ENCODE measurements at regions not wholly inside any gene's neighbourhood (a gene's known extent, or its start where the extent isn't known, plus 50 kb on each side); places are given as distances from the start of the nearest gene placed in this dataset.

GRCh38 chr18:25592804-25593360, 240.9 kb upstream of the ZNF521 start:
- no peaks in the 10 kb centered on the region for H3K27me3 ChIP-seq
- H3K36me3 ChIP-seq: no peaks in the 10 kb centered on the region
- WGBS, 2 donors (ENCODE audit: low coverage in 1 of 2): 33 to 58% methylated on average over 2 of the region's 2 CpGs
- no peak overlapping the region for H3K27ac ChIP-seq
- no peak overlapping the region for H3K4me3 ChIP-seq
- no peak for TF ChIP-seq CTCF (IDR thresholded peaks at IDR 0.05)
- TF ChIP-seq EP300 (IDR thresholded peaks at IDR 0.05; ENCODE audit: low read depth): no peak
- no peak for TF ChIP-seq POLR2AphosphoS5 (IDR thresholded peaks at IDR 0.05)
- no peak for TF ChIP-seq POLR2A (IDR thresholded peaks at IDR 0.05)
- intact Hi-C loops (cut with DNase I; ENCODE audit: low total_unique reads): no loop called here
- in situ Hi-C loops (cut with MboI; ENCODE audit: low pct_ligation_motif_present in 1 of 4, low pct_unique_long_range_greater_than_20kb in 1 of 4, low sequenced_read_pairs in 3 of 4): no loop called here
- peaks cover 0 to 8% of the 10 kb centered on the region in 2 donors for H3K9me3 ChIP-seq
- DNase-seq: no peak
- no peaks in the 10 kb centered on the region for H3K4me1 ChIP-seq

- Histone ChIP-seq H3K27ac (no peak overlapping the region), H3K4me1 (no peaks in the 10 kb centered on the region), H3K9me3 (peaks cover 3 to 13% of the 10 kb centered on the region in 2 donors), H3K27me3 (no peaks in the 10 kb centered on the region), H3K4me3 (no peak overlapping the region), H3K36me3 (no peaks in the 10 kb centered on the region)
- DNase-seq: no peak
- in situ Hi-C loops (cut with MboI; ENCODE audit: low pct_ligation_motif_present in 1 of 4, low pct_unique_long_range_greater_than_20kb in 1 of 4, low sequenced_read_pairs in 3 of 4): no loop called here
- intact Hi-C loops (cut with DNase I; ENCODE audit: low total_unique reads): no loop called here
- WGBS, 2 donors (ENCODE audit: low coverage in 1 of 2): 85% methylated on average over 8 of the region's 8 CpGs
- TF ChIP-seq EP300 (IDR thresholded peaks at IDR 0.05; ENCODE audit: low read depth): no peak
- no peak for TF ChIP-seq POLR2AphosphoS5 (IDR thresholded peaks at IDR 0.05)
- no peak for TF ChIP-seq CTCF (IDR thresholded peaks at IDR 0.05)
Observed at GRCh38 chr18:25590456-25590855, 238.5 kb upstream of the ZNF521 start.

GRCh38 chr18:25587545-25587944, 235.6 kb upstream of the ZNF521 start:
- in situ Hi-C loops (cut with MboI; ENCODE audit: low pct_ligation_motif_present in 1 of 4, low pct_unique_long_range_greater_than_20kb in 1 of 4, low sequenced_read_pairs in 3 of 4): no loop called here
- intact Hi-C loops (cut with DNase I; ENCODE audit: low total_unique reads): no loop called here
- TF ChIP-seq POLR2A (IDR thresholded peaks at IDR 0.05): no peak
- no peak for TF ChIP-seq POLR2AphosphoS5 (IDR thresholded peaks at IDR 0.05)
- no peak for TF ChIP-seq CTCF (IDR thresholded peaks at IDR 0.05)
- TF ChIP-seq EP300 (IDR thresholded peaks at IDR 0.05; ENCODE audit: low read depth): no peak
- Histone ChIP-seq H3K9me3 (peaks cover 3 to 13% of the 10 kb centered on the region in 2 donors), H3K36me3 (no peaks in the 10 kb centered on the region), H3K4me1 (no peaks in the 10 kb centered on the region), H3K27ac (no peak overlapping the region), H3K27me3 (no peaks in the 10 kb centered on the region), H3K4me3 (no peak overlapping the region)
- no peak for DNase-seq
- WGBS, 2 donors (ENCODE audit: low coverage in 1 of 2): 86 to 94% methylated on average over 5 of the region's 5 CpGs

GRCh38 chr18:25568986-25569385, 217.0 kb upstream of the ZNF521 start:
- in situ Hi-C loops (cut with MboI; ENCODE audit: low pct_ligation_motif_present in 1 of 4, low pct_unique_long_range_greater_than_20kb in 1 of 4, low sequenced_read_pairs in 3 of 4): no loop called here
- DNase-seq: no peak

More at GRCh38 chr18:25568986-25569385, 217.0 kb upstream of the ZNF521 start:
- 38 to 54% methylated on average over 3 to 5 of the region's 5 CpGs for WGBS, 2 donors (ENCODE audit: low coverage in 1 of 2)
- Histone ChIP-seq H3K27me3 (no peaks in the 10 kb centered on the region), H3K9me3 (no peaks in the 10 kb centered on the region), H3K4me3 (no peak overlapping the region), H3K4me1 (no peaks in the 10 kb centered on the region), H3K36me3 (no peaks in the 10 kb centered on the region), H3K27ac (no peak overlapping the region)
- TF ChIP-seq POLR2AphosphoS5 (IDR thresholded peaks at IDR 0.05) (no peak), EP300 (IDR thresholded peaks at IDR 0.05; ENCODE audit: low read depth) (no peak), POLR2A (IDR thresholded peaks at IDR 0.05) (no peak), CTCF (IDR thresholded peaks at IDR 0.05) (no peak)
- intact Hi-C loops (cut with DNase I; ENCODE audit: low total_unique reads): loop anchor here (10.0 kb wide), 1 partner anchor 1096 kb away; no protein-coding TSS in a partner anchor

Data from transverse colon (tissue), 4 donors.